Choroid plexus epithelial cell (primary cell): ENCODE measurements at regions not wholly inside any gene's neighbourhood (a gene's known extent, or its start where the extent isn't known, plus 50 kb on each side); places are given as distances from the start of the nearest gene placed in this dataset.

Experiments used
- DNase-seq: peaks from one replicate; pipeline ENCODE4 v3.0.0-alpha.2; 2010; ENCODE audit warnings: low read depth
- H3K4me3 ChIP-seq: 2 replicates; pipeline ENCODE4 v1.5.1; 2011; ENCODE audit warnings: low read depth, mild to moderate bottlenecking, control low read depth, low read length, moderate library complexity
- TF ChIP-seq, protein P1 (sequence below): conservative IDR thresholded peaks from 2 replicates; pipeline ENCODE4 v1.5.1; 2011; ENCODE audit warnings: low read depth, mild to moderate bottlenecking, control low read depth, inconsistent platforms, low read length, moderate library complexity

DNA sequence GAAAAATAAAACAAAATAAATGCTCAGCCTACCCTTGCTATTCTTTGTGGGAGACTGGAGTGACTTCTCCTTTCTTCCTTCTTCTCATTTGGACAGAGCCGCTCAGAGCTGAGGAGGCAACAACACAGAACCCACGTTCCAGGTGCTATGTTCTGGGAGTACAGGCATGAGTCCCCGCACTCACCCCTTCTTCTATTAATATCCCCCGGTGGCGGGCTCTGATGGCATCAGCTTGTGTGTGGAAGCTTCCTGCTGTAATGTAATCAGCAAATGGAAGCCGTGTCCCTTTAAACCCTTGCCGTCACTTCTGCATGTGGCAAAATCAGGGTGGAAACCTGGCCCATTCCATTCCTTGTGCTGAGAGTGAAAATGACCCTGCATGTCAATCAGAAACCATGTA is 116.9 kb upstream of the ADARB2 start:
- TF ChIP-seq, protein P1, sequence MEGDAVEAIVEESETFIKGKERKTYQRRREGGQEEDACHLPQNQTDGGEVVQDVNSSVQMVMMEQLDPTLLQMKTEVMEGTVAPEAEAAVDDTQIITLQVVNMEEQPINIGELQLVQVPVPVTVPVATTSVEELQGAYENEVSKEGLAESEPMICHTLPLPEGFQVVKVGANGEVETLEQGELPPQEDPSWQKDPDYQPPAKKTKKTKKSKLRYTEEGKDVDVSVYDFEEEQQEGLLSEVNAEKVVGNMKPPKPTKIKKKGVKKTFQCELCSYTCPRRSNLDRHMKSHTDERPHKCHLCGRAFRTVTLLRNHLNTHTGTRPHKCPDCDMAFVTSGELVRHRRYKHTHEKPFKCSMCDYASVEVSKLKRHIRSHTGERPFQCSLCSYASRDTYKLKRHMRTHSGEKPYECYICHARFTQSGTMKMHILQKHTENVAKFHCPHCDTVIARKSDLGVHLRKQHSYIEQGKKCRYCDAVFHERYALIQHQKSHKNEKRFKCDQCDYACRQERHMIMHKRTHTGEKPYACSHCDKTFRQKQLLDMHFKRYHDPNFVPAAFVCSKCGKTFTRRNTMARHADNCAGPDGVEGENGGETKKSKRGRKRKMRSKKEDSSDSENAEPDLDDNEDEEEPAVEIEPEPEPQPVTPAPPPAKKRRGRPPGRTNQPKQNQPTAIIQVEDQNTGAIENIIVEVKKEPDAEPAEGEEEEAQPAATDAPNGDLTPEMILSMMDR, result no peak
- no peak overlapping the region for H3K4me3 ChIP-seq
- no peak for DNase-seq

DNA sequence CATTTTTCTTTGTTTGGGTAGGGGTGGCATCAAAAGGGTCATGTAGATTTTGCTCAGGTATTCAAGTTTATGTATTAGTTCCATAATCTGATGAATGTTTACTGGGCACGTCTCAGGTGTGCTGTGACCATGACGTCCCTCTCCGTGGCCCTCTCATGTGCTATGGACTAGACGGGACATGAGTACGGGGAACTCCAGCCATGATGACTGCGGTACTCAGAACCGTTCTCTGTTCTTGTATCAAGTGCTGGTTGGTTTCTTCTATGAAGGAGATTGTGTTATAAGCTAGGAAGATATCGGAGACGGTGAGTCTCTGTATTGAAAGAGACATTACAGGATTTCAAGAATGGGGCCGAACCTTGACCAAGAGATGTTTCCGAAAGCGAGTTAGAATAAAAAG is 116.5 kb upstream of the ADARB2 start:
- no peak overlapping the region for H3K4me3 ChIP-seq
- DNase-seq, result no peak
- TF ChIP-seq, protein P1, result no peak

DNA sequence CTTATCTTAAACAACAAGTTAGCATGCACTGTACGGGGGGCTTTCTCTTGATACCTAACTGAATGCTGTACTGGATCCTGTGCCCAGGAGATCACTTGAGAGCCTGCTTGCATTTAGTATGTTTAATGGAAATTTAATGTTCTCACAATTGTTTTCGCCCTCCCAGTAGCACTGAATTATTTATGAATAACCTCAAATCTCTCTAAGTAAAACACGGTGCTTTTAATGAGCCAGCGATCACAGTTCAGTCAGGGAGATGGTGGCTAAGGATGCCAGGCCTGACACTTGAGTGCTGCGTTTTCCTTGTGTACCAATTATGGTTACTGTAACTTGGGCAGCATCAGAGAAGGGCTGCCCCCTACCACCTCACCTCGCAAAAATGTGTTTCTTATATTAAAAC is 115.5 kb upstream of the ADARB2 start:
- no peak for DNase-seq
- H3K4me3 ChIP-seq, result no peak overlapping the region

DNA sequence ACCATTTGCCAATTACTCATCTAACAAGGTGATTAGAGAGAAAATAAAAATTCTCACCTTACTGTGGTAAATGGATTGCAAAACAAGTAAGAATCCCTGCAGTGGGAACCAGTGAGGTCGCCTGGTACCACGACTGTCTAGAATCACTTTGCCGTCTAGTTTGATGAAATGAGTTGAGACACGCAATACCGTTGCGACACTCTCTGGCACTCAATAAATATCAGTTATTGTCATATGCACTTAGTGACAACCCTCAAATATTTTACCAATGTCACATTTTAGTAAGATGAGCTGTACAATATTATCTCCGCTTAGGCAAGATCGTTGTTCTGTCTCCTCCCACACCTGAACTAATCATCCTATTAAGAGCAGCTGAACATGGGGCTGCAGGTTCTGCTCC is 114.4 kb upstream of the ADARB2 start:
- TF ChIP-seq, protein P1, result no peak
- no peak overlapping the region for H3K4me3 ChIP-seq
- no peak for DNase-seq

More for the DNA sequence above, 115.5 kb upstream of the ADARB2 start:
- TF ChIP-seq, protein P1, result no peak

DNA sequence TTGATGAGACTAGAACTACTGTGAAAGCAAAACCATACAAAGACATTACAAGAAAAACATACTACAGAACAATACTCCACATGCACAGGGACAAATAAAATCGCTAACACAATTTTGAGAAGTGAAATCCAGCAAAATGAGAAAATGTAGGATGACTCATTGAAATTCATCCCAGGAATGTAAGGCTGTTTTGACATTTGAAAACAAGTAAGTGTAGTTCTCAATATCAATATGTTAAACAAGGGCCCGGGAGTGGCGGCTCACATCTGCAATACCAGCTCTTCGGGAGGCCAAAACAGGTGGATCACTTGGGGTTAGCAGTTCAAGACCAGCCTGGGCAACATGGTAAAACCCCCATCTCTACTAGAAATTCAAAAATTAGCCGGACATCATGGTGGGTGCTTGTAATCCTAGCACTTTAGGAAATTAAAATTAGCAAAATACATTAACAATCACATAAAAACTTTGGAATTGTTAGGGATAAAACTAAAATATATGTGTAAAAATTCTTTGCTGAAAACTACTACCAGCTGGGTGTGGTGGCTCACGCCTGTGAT is 113.7 kb upstream of the ADARB2 start:
- DNase-seq, result no peak
- TF ChIP-seq, protein P1, result no peak
- no peak overlapping the region for H3K4me3 ChIP-seq

DNA sequence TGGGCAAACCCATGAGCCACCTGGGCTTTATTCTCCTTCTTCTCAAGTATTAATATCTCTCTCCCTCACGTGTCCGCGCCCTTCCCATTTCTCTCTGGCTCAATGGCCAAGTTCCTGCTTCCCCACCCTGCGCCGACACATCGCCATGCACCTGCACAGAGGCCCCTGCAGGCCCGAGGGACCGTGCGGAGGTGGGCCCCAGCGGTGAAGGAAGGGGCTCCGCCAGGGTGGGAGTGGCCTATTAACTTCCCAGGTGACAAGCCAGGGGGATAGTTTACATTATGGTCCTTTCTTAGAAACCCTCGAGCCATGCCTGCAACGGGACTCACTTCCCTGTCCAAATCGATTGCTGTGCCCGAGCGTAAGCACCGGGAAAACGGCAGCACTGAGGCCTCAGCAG is 110.0 kb upstream of the ADARB2 start:
- TF ChIP-seq, protein P1, result no peak

DNA sequence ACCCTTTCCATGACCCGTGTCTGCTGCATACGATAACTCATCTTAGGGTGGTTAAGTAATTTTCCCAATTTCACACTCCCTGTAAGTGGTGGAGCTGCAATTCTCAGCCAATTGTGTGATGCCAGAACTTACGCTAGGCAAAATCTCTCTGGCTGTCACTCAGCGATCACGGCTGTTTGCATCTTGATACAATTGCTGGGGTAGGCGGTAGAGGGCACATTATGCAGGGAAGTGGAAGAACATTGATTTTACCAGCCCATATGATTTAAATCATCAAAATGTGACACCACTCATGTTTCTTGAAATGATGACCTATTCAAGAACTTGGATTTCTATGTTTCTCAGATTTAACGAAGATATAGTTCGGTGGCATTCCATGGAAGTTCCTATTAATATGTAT is 108.7 kb upstream of the ADARB2 start:
- H3K4me3 ChIP-seq, result no peak overlapping the region
- no peak for DNase-seq
- TF ChIP-seq, protein P1, result no peak

More for the DNA sequence above, 110.0 kb upstream of the ADARB2 start:
- H3K4me3 ChIP-seq, result no peak overlapping the region
- no peak for DNase-seq
